ENCODE measurements at regions not wholly inside any gene's neighbourhood (a gene's known extent, or its start where the extent isn't known, plus 50 kb on each side); places are given as distances from the start of the nearest gene placed in this dataset.

DNA sequence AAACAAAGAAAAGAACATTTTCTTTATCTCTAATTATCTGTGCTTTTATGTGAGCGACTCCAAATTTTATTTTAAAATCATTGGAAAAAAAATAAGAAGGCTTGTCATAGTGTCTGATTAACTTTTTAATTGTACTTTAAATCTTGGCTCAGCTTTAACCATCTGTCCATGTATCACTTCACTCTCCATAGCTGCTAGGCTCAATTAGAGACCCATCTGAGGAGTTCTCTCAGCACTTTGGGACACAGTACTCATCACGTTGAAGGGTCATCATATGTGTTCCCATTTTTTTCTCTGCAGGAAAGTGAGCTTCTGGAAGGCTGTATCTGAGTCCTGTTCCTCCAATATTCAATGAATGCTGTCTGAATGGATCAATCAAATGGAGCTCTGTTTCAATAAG is 908.5 kb upstream of the ROBO1 start:
- TF ChIP-seq TAF1 (IDR thresholded peaks at IDR 0.05; ENCODE audit: borderline replicate concordance, low read depth, low read length), result no peak
- no peak for TF ChIP-seq POLR2A (IDR thresholded peaks at IDR 0.05; ENCODE audit: low read depth, low read length)
